Lower leg skin (tissue), 4 donors: ENCODE measurements at regions not wholly inside any gene's neighbourhood (a gene's known extent, or its start where the extent isn't known, plus 50 kb on each side); places are given as distances from the start of the nearest gene placed in this dataset.
A peak's percentile ranks its signal among the peaks of the same experiment; 100 is the strongest.

Experiments
- DNase-seq, 2 donors: peaks; one replicate each; pipeline ENCODE4 v3.0.0-alpha.2; 2019; ENCODE audit warnings: low spot score in 2 of 2
- H3K4me3 ChIP-seq: fragments of 200-600 bp; sonication (generic); 2 replicates; pipeline ENCODE4 v1.5.1; 2017; ENCODE audit warnings: mild to moderate bottlenecking, low read depth; ENCODE audit not compliant: poor library complexity, severe bottlenecking
- POLR2A ChIP-seq, 2 donors: fragments of 450-650 bp; IDR thresholded peaks; one replicate each; pipeline ENCODE4 v1.6.1; 2016 to 2017; ENCODE audit warnings: antibody characterized with exemption in 2 of 2, mild to moderate bottlenecking in 1 of 2, moderate library complexity in 1 of 2
- WGBS, 2 donors: methylation state at CpG; one replicate each; pipeline ENCODE4 v1.1.5; 2018; 5-methylcytosine and 5-hydroxymethylcytosine counted together
- intact Hi-C: fragments of 100-400 bp; cut with DNase I; formaldehyde crosslinking; loops from one replicate; pipeline ENCODE4 v1.15.0; 2023; ENCODE audit warnings: low total_unique reads
- TF ChIP-seq, protein P1 (sequence below), 3 donors: fragments of 450-650 bp; IDR thresholded peaks; one replicate each; pipeline ENCODE4 v1.5.1; 2016; ENCODE audit warnings: antibody characterized with exemption in 3 of 3, mild to moderate bottlenecking in 3 of 3, moderate library complexity in 2 of 3

DNA sequence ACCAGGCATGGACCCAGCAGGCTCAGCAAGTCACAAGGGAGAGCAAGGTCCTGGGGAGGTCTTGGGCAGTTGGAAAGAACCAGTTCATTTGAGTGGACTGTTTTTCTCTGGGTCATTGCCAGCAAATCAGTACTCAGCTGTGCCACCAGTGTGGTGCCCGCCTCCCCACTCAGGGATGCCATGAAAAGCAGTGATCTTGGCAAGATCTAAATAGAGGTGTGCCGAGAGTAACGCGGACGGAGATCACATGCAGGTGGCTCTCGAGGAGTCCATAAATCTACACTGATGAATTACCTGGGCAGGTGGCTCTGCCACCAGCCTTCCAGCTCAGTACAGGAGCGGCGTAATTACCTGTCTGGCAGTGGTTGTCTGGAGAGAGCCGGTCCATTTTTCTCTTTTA, 642.2 kb downstream of the PTPRU start:
- peak in 1 of 2 donors; percentile 69 for DNase-seq
- WGBS, 2 donors, result 54 to 63% methylated on average over 9 of the region's 9 CpGs
- H3K4me3 ChIP-seq, result no peak overlapping the region

DNA sequence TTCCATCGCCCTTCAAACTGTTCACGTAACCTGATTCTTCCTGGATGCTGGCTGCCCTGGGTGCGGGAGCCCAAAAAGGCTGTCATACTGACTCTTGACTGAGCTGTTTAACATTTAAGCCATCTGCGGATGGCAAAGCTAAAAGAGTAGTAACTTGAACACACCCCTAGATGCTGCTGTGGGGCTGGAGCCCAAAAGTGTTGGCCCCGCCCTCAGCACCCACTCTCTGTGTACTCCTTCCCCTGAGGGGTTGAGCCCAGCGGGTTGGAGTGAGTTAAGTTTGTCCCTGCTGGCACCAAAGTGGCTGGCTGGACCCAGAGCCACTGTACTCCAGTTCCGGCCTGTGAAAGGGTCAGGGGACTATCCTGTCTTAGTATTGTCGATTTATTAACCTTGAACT, 640.6 kb downstream of the PTPRU start:
- peak in 1 of 2 donors; percentile 65 for DNase-seq
- WGBS, 2 donors, result 66 to 74% methylated on average over 8 of the region's 8 CpGs
- TF ChIP-seq, protein P1, sequence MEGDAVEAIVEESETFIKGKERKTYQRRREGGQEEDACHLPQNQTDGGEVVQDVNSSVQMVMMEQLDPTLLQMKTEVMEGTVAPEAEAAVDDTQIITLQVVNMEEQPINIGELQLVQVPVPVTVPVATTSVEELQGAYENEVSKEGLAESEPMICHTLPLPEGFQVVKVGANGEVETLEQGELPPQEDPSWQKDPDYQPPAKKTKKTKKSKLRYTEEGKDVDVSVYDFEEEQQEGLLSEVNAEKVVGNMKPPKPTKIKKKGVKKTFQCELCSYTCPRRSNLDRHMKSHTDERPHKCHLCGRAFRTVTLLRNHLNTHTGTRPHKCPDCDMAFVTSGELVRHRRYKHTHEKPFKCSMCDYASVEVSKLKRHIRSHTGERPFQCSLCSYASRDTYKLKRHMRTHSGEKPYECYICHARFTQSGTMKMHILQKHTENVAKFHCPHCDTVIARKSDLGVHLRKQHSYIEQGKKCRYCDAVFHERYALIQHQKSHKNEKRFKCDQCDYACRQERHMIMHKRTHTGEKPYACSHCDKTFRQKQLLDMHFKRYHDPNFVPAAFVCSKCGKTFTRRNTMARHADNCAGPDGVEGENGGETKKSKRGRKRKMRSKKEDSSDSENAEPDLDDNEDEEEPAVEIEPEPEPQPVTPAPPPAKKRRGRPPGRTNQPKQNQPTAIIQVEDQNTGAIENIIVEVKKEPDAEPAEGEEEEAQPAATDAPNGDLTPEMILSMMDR (IDR thresholded peaks at IDR 0.05), result no peak
- no peak for TF ChIP-seq POLR2A (IDR thresholded peaks at IDR 0.05)
- H3K4me3 ChIP-seq, result no peak overlapping the region
- intact Hi-C loops, result no loop called here

More for the DNA sequence above, 642.2 kb downstream of the PTPRU start:
- intact Hi-C loops, result no loop called here
- no peak for TF ChIP-seq POLR2A (IDR thresholded peaks at IDR 0.05)
- TF ChIP-seq, protein P1 (IDR thresholded peaks at IDR 0.05), result no peak

DNA sequence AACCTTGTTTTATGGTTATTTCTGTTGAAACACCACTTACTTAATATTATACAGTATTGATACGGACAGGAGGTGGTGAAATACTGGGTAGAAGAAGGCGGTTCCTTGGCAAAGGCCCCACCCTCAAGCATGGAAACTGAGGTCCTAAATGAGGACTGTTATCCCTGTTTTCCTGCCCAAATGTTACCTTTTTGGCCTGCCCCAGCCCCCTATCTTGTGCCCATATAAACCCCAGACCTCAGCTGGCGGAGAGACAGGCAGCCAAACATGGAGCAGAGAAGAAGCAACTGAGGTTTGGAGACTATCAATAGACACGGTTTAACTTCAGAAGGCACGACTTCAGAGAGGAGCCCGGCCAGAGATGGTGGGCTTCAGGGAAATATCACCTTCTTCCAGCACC, 640.1 kb downstream of the PTPRU start:
- TF ChIP-seq, protein P1 (IDR thresholded peaks at IDR 0.05), result no peak
- H3K4me3 ChIP-seq, result no peak overlapping the region
- WGBS, 2 donors, result 82 to 88% methylated on average over 6 of the region's 6 CpGs
- DNase-seq, result peak in 1 of 2 donors; percentile 58
- intact Hi-C loops, result no loop called here

DNA sequence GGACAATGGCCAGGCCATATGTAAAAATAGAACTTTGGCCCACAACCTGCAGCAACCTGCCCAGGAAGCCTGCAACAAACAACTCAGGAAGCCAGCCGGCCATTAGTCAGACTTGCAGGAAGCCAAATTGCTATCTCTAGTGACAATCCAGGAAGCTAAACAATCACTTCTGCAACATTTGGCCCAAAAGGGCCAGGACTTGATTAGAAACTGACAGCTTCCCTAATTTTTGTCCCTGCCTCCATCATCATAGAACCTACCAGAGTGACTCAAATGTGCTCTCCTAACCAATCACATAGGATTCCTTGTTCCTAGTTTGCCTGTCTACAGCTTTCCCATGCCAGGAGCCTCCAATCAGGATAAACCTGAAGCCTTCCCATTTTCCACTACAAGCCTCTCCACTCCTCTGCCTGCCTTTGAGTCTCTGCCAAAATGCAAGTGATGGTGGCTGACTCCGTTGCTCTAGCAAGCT, 639.3 kb downstream of the PTPRU start:
- WGBS, 2 donors, result 16% methylated on average over 2 of the region's 2 CpGs
- H3K4me3 ChIP-seq, result no peak overlapping the region
- peak in 1 of 2 donors; percentile 57 for DNase-seq
- TF ChIP-seq POLR2A (IDR thresholded peaks at IDR 0.05), result no peak
- TF ChIP-seq, protein P1 (IDR thresholded peaks at IDR 0.05), result no peak
- intact Hi-C loops, result no loop called here

DNA sequence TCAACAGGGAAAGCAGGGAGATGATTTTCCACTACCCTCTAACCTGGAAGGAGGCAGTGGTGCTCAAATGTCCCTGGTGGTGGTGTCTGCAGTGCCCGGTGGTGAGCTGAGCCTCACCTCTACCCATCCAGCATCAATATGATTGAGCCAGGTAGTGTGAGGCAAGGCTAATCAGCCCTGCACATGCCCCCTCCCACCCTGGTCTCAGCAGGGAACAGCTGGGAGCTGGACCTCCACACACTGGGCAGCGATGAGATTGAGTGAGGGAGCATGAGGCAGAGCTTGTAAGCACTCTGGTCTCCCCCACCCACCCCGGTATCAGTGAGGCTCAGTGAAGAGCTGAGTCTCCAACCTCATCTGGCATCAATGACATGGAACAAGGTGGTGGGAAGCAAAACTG, 634.3 kb downstream of the PTPRU start:
- TF ChIP-seq POLR2A (IDR thresholded peaks at IDR 0.05), result no peak
- TF ChIP-seq, protein P1 (IDR thresholded peaks at IDR 0.05), result no peak

DNA sequence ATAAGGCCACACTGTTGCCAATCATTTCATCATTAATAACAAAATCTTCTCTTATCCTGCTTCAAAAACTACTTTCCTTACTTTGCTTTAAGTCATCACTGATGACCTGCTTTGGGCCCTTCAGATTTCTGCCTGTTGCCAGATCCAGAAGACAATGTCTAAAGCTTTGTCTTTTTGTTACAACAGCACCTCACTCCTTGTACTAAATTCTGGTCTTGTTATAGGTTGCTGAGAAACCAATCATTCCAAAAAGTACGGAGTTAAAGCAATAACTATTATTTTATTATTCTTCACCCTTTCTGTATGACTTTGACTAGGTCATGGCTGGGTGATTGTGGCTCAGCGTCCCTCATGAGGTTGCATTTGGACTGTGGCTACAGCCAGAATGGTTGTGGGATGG, 633.5 kb downstream of the PTPRU start:
- WGBS, 2 donors, result 83 to 89% methylated on average over 2 of the region's 2 CpGs
- peak in 1 of 2 donors; percentile 39 for DNase-seq
- TF ChIP-seq, protein P1 (IDR thresholded peaks at IDR 0.05), result no peak
- TF ChIP-seq POLR2A (IDR thresholded peaks at IDR 0.05), result no peak
- H3K4me3 ChIP-seq, result no peak overlapping the region
- intact Hi-C loops, result no loop called here

More for the DNA sequence above, 634.3 kb downstream of the PTPRU start:
- DNase-seq, result peak in 1 of 2 donors; percentile 42
- intact Hi-C loops, result no loop called here
- no peak overlapping the region for H3K4me3 ChIP-seq
- 90 to 94% methylated on average over 2 to 3 of the region's 3 CpGs for WGBS, 2 donors
